HG03045 (cell line): ENCODE measurements at regions not wholly inside any gene's neighbourhood (a gene's known extent, or its start where the extent isn't known, plus 50 kb on each side); places are given as distances from the start of the nearest gene placed in this dataset.
"Not testable (repeated sequence)": the region's sequence is repeated elsewhere in the genome, so short reads cannot be mapped to it uniquely, and the experiment has no call there.

Experiments used
- ATAC-seq: cut with Tn5 transposase; IDR thresholded peaks from one replicate; pipeline ENCODE4 v1.9.1; 2021; ENCODE audit warnings: mild to moderate bottlenecking, moderate library complexity; ENCODE audit not compliant: unreplicated experiment

GRCh38 chr2:40564184-40564583, 112.3 kb upstream of the SLC8A1 start:
- no peak for ATAC-seq

GRCh38 chr2:40579247-40579646, 127.4 kb upstream of the SLC8A1 start:
- no peak for ATAC-seq

GRCh38 chr2:40584432-40584831, 132.5 kb upstream of the SLC8A1 start:
- no peak for ATAC-seq

GRCh38 chr2:40591774-40592173, 139.9 kb upstream of the SLC8A1 start:
- no peak for ATAC-seq

- ATAC-seq, result no peak
These were observed 140.3 kb upstream of the SLC8A1 start for GRCh38 chr2:40592218-40592617.

GRCh38 chr2:40606862-40607261, 155.0 kb upstream of the SLC8A1 start:
- no peak for ATAC-seq

- ATAC-seq, result no peak
These were observed 159.3 kb upstream of the SLC8A1 start for GRCh38 chr2:40611196-40611595.

GRCh38 chr2:40625849-40626248, 174.0 kb upstream of the SLC8A1 start:
- ATAC-seq, result no peak

- no peak for ATAC-seq
These were observed 176.7 kb upstream of the SLC8A1 start for GRCh38 chr2:40628556-40628955.

- ATAC-seq, result no peak
These were observed 178.0 kb upstream of the SLC8A1 start for GRCh38 chr2:40629768-40630434.

- no peak for ATAC-seq
These were observed 187.4 kb upstream of the SLC8A1 start for GRCh38 chr2:40639320-40639719.

GRCh38 chr2:40642237-40642636, 190.3 kb upstream of the SLC8A1 start:
- ATAC-seq, result no peak

- no peak for ATAC-seq
These were observed 190.8 kb upstream of the SLC8A1 start for GRCh38 chr2:40642726-40643125.

- no peak for ATAC-seq
These were observed 194.8 kb upstream of the SLC8A1 start for GRCh38 chr2:40646642-40647041.

GRCh38 chr2:40652155-40652554, 200.3 kb upstream of the SLC8A1 start:
- ATAC-seq, result no peak

GRCh38 chr2:40653829-40654228, 201.9 kb upstream of the SLC8A1 start:
- ATAC-seq, result no peak

- ATAC-seq, result no peak
These were observed 202.5 kb upstream of the SLC8A1 start for GRCh38 chr2:40654346-40654745.

GRCh38 chr2:40658941-40659340, 207.1 kb upstream of the SLC8A1 start:
- no peak for ATAC-seq

- no peak for ATAC-seq
These were observed 213.8 kb upstream of the SLC8A1 start for GRCh38 chr2:40665493-40666232.

GRCh38 chr2:40666398-40666797, 214.5 kb upstream of the SLC8A1 start:
- ATAC-seq, result no peak

- no peak for ATAC-seq
These were observed 216.5 kb upstream of the SLC8A1 start for GRCh38 chr2:40668425-40668824.

- ATAC-seq, result not testable (repeated sequence)
These were observed 224.4 kb upstream of the SLC8A1 start for GRCh38 chr2:40676134-40676790.
